B cell (primary cell): ENCODE measurements at regions not wholly inside any gene's neighbourhood (a gene's known extent, or its start where the extent isn't known, plus 50 kb on each side); places are given as distances from the start of the nearest gene placed in this dataset.

Experiments used
- CTCF ChIP-seq: fragments of 200-600 bp; IDR thresholded peaks from one replicate; pipeline ENCODE4 v1.8.0; 2022; ENCODE audit warnings: antibody characterized with exemption, mild to moderate bottlenecking
- EZH2 ChIP-seq: IDR thresholded peaks from 2 replicates; pipeline ENCODE4 v1.6.1; 2012; ENCODE audit warnings: borderline replicate concordance, low read depth, mild to moderate bottlenecking, moderate library complexity, low read length; ENCODE audit not compliant: insufficient read depth, poor library complexity, severe bottlenecking

GRCh38 chr5:12246036-12246435, 341.8 kb upstream of the CTNND2 start:
- TF ChIP-seq CTCF (no peak), EZH2 (no peak)
